ENCODE measurements at regions not wholly inside any gene's neighbourhood (a gene's known extent, or its start where the extent isn't known, plus 50 kb on each side); places are given as distances from the start of the nearest gene placed in this dataset.

DNA sequence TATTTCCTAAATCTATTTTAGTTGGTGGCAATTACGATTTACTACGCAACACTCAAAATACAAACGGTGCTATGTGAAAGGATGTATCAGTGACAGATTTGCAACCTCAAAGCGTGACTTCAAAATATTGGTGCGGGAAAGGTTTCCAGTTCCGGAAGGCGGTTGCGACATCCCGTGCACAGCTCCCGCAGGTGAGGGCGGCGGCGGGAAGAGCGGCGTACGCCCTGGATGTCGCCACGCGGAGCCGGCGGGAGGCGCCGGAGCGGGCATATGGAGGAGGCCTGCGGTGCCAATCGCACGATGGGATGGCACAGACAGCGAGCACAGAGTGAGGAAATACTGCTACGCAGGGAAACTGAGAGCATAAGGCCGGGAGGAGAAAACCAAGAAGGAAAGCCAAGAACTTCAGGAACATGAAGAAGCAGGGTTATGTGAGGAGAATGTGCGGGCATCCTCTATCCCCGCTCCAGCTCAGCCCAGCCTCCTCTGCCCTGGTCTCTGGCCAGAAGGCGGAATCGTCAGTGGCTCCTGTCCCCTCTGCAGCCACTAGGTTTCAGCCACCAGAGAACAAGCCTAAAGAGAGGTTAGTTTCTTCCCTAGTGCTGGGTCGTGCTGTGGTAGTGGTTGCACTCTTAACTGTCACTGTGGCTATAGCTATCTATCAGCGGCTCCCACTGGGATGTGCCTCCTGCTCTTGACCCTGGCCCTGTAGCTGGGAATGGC is 378.1 kb upstream of the TLE4 start:
- Histone ChIP-seq H3K27me3 (replicated peaks; ENCODE audit: insufficient read depth, low read length) (no peaks in the 10 kb centered on the region), H4K20me1 (ENCODE audit: insufficient read depth, low read length) (no peaks in the 10 kb centered on the region), H3K79me2 (ENCODE audit: low read length) (no peaks in the 10 kb centered on the region), H3K27ac (ENCODE audit: low read length) (no peak overlapping the region), H3K9me2 (replicated peaks; ENCODE audit: insufficient read depth, low read length) (no peaks in the 10 kb centered on the region), H2AFZ (ENCODE audit: low read length) (no peak overlapping the region), H3K4me1 (ENCODE audit: low read length) (no peaks in the 10 kb centered on the region), H3K4me3 (ENCODE audit: low read length) (no peak overlapping the region), H3K9ac (ENCODE audit: low read length) (no peak overlapping the region), H3F3A (ENCODE audit: insufficient read depth, low read length) (no peaks in the 10 kb centered on the region), H3K9me3 (replicated peaks; ENCODE audit: insufficient read depth, low read length) (no peaks in the 10 kb centered on the region), H3K36me3 (replicated peaks; ENCODE audit: insufficient read depth, low read length) (no peaks in the 10 kb centered on the region), H3K4me2 (ENCODE audit: low read depth, low read length) (no peak overlapping the region)
- DNase-seq = no peak
- TF ChIP-seq, protein P1, sequence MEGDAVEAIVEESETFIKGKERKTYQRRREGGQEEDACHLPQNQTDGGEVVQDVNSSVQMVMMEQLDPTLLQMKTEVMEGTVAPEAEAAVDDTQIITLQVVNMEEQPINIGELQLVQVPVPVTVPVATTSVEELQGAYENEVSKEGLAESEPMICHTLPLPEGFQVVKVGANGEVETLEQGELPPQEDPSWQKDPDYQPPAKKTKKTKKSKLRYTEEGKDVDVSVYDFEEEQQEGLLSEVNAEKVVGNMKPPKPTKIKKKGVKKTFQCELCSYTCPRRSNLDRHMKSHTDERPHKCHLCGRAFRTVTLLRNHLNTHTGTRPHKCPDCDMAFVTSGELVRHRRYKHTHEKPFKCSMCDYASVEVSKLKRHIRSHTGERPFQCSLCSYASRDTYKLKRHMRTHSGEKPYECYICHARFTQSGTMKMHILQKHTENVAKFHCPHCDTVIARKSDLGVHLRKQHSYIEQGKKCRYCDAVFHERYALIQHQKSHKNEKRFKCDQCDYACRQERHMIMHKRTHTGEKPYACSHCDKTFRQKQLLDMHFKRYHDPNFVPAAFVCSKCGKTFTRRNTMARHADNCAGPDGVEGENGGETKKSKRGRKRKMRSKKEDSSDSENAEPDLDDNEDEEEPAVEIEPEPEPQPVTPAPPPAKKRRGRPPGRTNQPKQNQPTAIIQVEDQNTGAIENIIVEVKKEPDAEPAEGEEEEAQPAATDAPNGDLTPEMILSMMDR (IDR thresholded peaks at IDR 0.05; ENCODE audit: low read length) = no peak
- TF ChIP-seq EZH2 (optimal IDR thresholded peaks at IDR 0.05; ENCODE audit: low read depth, low read length) = no peak
- no peak for TF ChIP-seq EZH2phosphoT487 (IDR thresholded peaks at IDR 0.05; ENCODE audit: low read length)

DNA sequence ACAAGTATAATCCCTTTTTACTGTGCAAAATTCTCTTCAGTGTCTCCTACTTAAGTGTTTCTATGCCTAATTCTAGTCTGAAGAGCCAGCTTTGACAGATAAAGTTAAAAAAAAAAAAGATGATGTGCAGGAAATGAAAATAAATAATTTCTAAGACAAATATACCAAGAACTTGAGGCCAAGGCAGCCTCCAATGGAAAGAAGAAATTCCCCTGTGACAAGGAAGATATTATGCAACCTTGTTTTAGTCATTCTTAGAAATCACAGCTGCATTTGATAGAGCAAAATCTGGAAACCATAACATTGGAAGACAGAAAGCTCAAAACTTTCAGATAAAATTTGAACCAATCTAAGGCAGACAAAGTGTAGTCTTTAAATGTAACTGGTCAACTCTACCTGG is 375.9 kb upstream of the TLE4 start:
- no peak for DNase-seq
- H3K79me2 ChIP-seq (ENCODE audit: low read length) = no peaks in the 10 kb centered on the region
- H3K9me2 ChIP-seq (replicated peaks; ENCODE audit: insufficient read depth, low read length) = no peaks in the 10 kb centered on the region
- H3K9me3 ChIP-seq (replicated peaks; ENCODE audit: insufficient read depth, low read length) = no peaks in the 10 kb centered on the region
- no peaks in the 10 kb centered on the region for H3F3A ChIP-seq (ENCODE audit: insufficient read depth, low read length)
- H3K36me3 ChIP-seq (replicated peaks; ENCODE audit: insufficient read depth, low read length) = no peaks in the 10 kb centered on the region
- H3K4me1 ChIP-seq (ENCODE audit: low read length) = no peaks in the 10 kb centered on the region
- H3K4me2 ChIP-seq (ENCODE audit: low read depth, low read length) = no peak overlapping the region
- no peak overlapping the region for H2AFZ ChIP-seq (ENCODE audit: low read length)
- no peaks in the 10 kb centered on the region for H4K20me1 ChIP-seq (ENCODE audit: insufficient read depth, low read length)
- no peaks in the 10 kb centered on the region for H3K27me3 ChIP-seq (replicated peaks; ENCODE audit: insufficient read depth, low read length)
- no peak overlapping the region for H3K9ac ChIP-seq (ENCODE audit: low read length)
- TF ChIP-seq, protein P1 (IDR thresholded peaks at IDR 0.05; ENCODE audit: low read length) = no peak
- TF ChIP-seq EZH2phosphoT487 (IDR thresholded peaks at IDR 0.05; ENCODE audit: low read length) = no peak
- no peak for TF ChIP-seq EZH2 (optimal IDR thresholded peaks at IDR 0.05; ENCODE audit: low read depth, low read length)
- H3K27ac ChIP-seq (ENCODE audit: low read length) = no peak overlapping the region
- H3K4me3 ChIP-seq (ENCODE audit: low read length) = no peak overlapping the region

DNA sequence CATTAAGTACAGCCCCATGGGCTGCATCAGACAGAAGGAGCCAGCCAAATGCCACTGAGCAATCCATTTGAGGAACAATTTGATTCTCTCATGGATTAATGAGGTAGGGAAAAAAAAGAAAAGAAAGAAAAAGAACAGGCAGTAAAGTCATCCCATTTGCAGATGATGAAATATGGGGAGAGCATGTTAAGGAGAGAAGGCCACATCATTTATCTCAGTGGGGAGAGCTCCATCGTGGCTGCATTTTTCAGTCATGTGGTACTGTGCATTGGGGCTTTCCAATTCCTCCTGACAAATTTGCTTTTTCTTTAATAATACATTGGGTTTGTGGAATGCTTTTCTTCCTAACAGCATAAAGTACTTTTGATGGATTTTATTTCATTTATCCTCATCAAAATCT is 375.2 kb upstream of the TLE4 start:
- Histone ChIP-seq H3K9ac (ENCODE audit: low read length) (no peak overlapping the region), H3K27ac (ENCODE audit: low read length) (no peak overlapping the region), H2AFZ (ENCODE audit: low read length) (no peak overlapping the region), H3K9me3 (replicated peaks; ENCODE audit: insufficient read depth, low read length) (no peaks in the 10 kb centered on the region), H3K9me2 (replicated peaks; ENCODE audit: insufficient read depth, low read length) (no peaks in the 10 kb centered on the region), H4K20me1 (ENCODE audit: insufficient read depth, low read length) (no peaks in the 10 kb centered on the region), H3K4me2 (ENCODE audit: low read depth, low read length) (no peak overlapping the region), H3K4me1 (ENCODE audit: low read length) (no peaks in the 10 kb centered on the region), H3K27me3 (replicated peaks; ENCODE audit: insufficient read depth, low read length) (no peaks in the 10 kb centered on the region), H3K4me3 (ENCODE audit: low read length) (no peak overlapping the region), H3F3A (ENCODE audit: insufficient read depth, low read length) (no peaks in the 10 kb centered on the region), H3K36me3 (replicated peaks; ENCODE audit: insufficient read depth, low read length) (no peaks in the 10 kb centered on the region), H3K79me2 (ENCODE audit: low read length) (no peaks in the 10 kb centered on the region)
- no peak for TF ChIP-seq EZH2 (optimal IDR thresholded peaks at IDR 0.05; ENCODE audit: low read depth, low read length)
- TF ChIP-seq, protein P1 (IDR thresholded peaks at IDR 0.05; ENCODE audit: low read length) = no peak
- no peak for TF ChIP-seq EZH2phosphoT487 (IDR thresholded peaks at IDR 0.05; ENCODE audit: low read length)
- DNase-seq = no peak
